Muscle layer of duodenum (tissue), 2 donors: ENCODE measurements at regions not wholly inside any gene's neighbourhood (a gene's known extent, or its start where the extent isn't known, plus 50 kb on each side); places are given as distances from the start of the nearest gene placed in this dataset.

ENCODE experiments used
- H3K27ac ChIP-seq: one replicate; pipeline ENCODE4 v1.7.0; 2013; ENCODE audit warnings: mild to moderate bottlenecking, low read length
- H3K27me3 ChIP-seq: one replicate; pipeline ENCODE4 v1.7.0; 2013; ENCODE audit warnings: low read depth, mild to moderate bottlenecking, control low read depth, low read length
- H3K36me3 ChIP-seq, 2 donors: one replicate each; pipeline ENCODE4 v1.7.0; 2013; ENCODE audit warnings: low read length in 2 of 2, control low read depth in 1 of 2, mild to moderate bottlenecking in 1 of 2; ENCODE audit not compliant: insufficient read depth in 2 of 2, control insufficient read depth in 1 of 2
- H3K4me1 ChIP-seq, 2 donors: one replicate each; pipeline ENCODE4 v1.7.0; 2013; ENCODE audit warnings: low read length in 2 of 2, mild to moderate bottlenecking in 2 of 2, control low read depth in 1 of 2, moderate library complexity in 1 of 2; ENCODE audit not compliant: insufficient read depth in 2 of 2, control insufficient read depth in 1 of 2
- H3K4me3 ChIP-seq, 2 donors: one replicate each; pipeline ENCODE4 v1.7.0; 2013; ENCODE audit warnings: low read length in 2 of 2, low read depth in 1 of 2, mild to moderate bottlenecking in 1 of 2
- H3K9me3 ChIP-seq, 2 donors: one replicate each; pipeline ENCODE4 v1.7.0; 2013; ENCODE audit warnings: low read length in 2 of 2, control low read depth in 1 of 2, mild to moderate bottlenecking in 1 of 2; ENCODE audit not compliant: control insufficient read depth in 1 of 2
- donor health status: healthy.

DNA sequence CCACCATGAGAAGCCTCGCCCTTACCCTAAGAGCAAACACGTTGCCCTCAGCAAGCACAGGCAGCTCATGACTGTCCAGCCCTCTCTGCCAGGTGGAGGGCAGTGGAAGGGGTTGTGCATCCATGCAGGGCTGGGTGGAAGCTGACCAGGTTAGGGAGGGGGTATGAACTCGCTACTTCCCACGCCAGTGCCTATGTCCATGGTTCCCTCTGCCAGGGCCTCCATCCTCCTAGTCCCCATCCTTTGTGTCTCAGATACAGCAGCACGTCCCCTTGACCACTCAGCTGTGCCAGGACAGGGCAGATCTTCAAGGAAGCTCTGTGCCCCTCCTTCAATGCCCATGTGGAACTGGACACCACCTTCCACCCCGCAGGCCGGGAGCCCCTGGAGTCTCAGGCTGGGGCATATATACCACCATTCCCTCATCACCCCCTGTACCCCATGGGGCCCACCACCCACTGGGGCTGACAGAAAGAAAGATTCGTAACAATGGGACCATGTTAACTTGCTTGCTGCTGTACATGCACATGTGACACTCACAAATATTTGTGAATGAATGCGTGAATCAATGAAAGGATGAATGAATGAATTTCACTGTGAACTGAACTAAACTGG lies 90.7 kb downstream of the ANKRD60 start:
- Histone ChIP-seq H3K27me3 (no peaks in the 10 kb centered on the region), H3K36me3 (no peaks in the 10 kb centered on the region), H3K27ac (no peak overlapping the region), H3K4me3 (no peak overlapping the region), H3K4me1 (peaks cover 0 to 9% of the 10 kb centered on the region in 2 donors), H3K9me3 (no peaks in the 10 kb centered on the region)

DNA sequence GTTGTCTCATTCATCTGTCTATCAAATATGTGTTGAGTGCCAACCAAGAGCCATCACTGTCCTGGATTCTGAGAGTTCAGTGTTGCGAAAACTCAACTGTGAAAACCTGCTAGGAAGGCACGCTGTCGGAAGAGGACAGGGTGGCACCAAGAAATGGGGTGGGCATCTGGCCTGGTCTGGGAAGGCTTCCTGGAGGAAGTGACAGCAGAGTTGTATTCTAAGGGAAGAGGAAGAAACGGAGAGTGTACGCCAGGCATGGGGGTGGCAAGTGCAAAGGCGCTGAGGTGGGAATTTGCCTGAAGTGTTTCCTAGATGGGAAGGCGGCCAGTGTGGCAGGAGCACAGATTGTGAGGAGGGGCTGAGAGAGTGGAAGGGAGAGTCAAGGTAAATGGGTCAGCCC lies 91.2 kb downstream of the ANKRD60 start:
- Histone ChIP-seq H3K4me1 (peaks cover 0 to 9% of the 10 kb centered on the region in 2 donors), H3K27ac (no peak overlapping the region), H3K36me3 (no peaks in the 10 kb centered on the region), H3K27me3 (no peaks in the 10 kb centered on the region), H3K9me3 (no peaks in the 10 kb centered on the region), H3K4me3 (no peak overlapping the region)

DNA sequence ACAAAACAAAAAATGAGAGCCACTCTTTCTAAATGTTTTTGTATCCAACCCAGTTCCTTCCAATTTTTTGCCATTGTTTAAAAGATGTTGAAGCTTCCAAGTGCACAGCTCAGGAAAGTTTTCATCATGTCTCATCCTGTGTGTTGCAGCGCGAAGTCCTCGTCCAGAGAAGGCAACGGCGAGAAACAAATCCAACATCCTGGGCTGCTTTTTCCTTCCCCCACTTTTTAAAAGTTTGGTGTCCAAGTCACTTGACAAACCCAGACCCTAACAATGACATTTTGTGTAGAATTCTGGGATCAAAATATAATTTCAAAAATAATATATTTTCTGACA lies 92.3 kb downstream of the ANKRD60 start:
- Histone ChIP-seq H3K4me1 (peaks cover 0 to 9% of the 10 kb centered on the region in 2 donors), H3K4me3 (no peak overlapping the region), H3K27me3 (no peaks in the 10 kb centered on the region), H3K36me3 (no peaks in the 10 kb centered on the region), H3K9me3 (no peaks in the 10 kb centered on the region), H3K27ac (no peak overlapping the region)

DNA sequence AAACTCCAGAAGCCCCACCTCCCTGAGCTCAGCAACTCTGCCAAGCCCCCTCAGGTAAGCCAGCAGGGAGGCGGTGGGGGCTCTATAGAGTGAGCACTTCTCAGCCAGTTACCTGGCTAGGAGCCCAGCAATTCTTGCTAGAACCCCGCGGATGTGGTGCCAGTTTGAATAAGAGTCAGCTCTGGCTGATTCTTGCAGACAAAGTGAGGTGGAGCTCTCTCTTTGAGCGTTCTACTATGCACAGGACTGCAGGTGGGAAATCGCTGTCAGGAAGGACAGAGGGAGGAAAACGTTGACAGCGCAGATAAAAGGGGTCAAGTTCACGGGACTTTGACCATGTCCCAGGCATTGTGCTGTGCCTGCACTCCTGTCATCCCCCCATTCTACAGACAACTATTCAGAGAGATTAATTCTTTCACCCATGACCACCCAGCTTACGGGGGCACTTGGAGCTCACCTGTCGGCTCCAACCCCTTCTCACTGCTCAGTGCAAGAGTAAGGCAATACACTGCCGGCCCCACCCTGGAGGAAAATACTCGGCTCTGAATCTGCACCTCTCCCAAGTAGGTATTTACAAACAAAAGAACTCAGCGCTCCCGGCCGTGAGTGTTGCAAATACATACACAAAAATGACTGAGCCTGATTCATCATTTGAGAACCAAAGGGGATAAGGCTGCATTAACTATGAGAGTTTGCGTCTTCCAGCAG lies 92.9 kb downstream of the ANKRD60 start:
- no peaks in the 10 kb centered on the region for H3K27me3 ChIP-seq

DNA sequence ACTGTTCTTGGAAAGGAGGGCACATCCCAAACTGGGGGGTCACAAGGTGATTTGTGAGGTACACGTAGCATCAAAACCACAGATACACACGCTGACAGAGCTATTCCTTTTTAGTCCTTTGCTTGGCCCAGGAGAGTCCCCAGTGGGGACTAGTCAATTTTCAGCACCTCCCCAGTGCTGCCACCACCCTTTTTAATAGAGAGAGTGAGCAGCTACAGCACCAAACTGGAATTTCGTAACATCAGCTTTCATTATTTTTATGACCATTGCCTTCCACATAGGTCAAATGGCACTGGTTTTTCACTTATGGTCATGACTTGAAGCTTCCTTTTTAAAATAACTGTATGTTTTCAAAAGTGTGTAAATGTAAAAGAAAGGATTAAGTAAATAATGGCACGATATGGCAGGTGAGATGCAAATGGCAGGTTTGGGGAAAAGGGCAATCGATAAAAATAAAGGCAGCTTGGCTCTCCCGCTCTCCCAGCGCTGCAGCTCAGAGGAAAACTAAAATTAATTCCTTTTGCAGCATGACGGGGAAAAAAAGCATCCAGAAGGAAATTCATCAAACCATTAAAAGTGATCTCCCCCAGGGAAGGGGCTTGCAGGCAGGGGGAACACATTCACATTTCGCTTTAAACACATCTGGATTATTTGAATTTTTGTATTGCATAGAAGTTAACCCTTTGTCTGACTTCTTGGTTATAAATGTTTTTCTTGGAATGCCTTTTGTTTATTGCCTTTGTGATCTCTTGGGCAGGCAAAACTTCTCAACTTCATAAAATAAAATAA lies 95.2 kb downstream of the ANKRD60 start:
- H3K4me3 ChIP-seq: no peak overlapping the region
- H3K9me3 ChIP-seq: no peaks in the 10 kb centered on the region
- no peaks in the 10 kb centered on the region for H3K27me3 ChIP-seq
- no peaks in the 10 kb centered on the region for H3K36me3 ChIP-seq
- peaks cover 0 to 9% of the 10 kb centered on the region in 2 donors for H3K4me1 ChIP-seq
- H3K27ac ChIP-seq: no peak overlapping the region

More for the DNA sequence above, 92.9 kb downstream of the ANKRD60 start:
- H3K36me3 ChIP-seq: no peaks in the 10 kb centered on the region
- H3K27ac ChIP-seq: no peak overlapping the region
- no peak overlapping the region for H3K4me3 ChIP-seq
- no peaks in the 10 kb centered on the region for H3K9me3 ChIP-seq
- peaks cover 0 to 9% of the 10 kb centered on the region in 2 donors for H3K4me1 ChIP-seq

DNA sequence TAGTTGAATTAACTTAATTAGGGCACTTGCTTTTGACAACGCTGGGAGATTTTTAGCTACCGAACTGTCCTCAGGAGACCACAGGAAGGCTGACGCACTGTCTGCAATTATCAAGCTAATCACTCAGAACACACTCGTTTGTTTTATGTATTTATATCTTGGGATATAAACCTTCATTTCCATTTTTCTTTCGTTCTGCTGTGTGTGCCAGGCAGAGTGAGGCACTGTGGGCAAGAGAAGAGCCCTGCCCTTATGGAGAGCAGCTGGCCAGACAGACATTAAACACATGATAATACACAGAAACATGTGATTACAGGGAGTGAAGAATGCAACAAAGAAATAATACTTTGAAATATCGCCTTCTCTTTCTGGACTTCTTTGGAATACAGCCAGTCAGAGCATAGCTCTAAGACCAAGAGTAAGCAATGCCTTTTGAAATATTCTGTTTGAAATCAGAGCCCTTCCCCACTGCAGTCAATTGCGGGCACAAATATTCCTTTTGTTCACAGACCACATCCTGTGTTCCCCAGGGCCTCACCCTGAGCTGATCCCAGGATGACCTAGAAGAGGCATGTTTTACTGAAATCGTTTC lies 96.8 kb downstream of the ANKRD60 start:
- Histone ChIP-seq H3K9me3 (no peaks in the 10 kb centered on the region), H3K4me3 (peak overlapping the region in 1 of 2 donors; percentile 43), H3K4me1 (peaks cover 0 to 9% of the 10 kb centered on the region in 2 donors), H3K27me3 (no peaks in the 10 kb centered on the region), H3K36me3 (no peaks in the 10 kb centered on the region), H3K27ac (no peak overlapping the region)

DNA sequence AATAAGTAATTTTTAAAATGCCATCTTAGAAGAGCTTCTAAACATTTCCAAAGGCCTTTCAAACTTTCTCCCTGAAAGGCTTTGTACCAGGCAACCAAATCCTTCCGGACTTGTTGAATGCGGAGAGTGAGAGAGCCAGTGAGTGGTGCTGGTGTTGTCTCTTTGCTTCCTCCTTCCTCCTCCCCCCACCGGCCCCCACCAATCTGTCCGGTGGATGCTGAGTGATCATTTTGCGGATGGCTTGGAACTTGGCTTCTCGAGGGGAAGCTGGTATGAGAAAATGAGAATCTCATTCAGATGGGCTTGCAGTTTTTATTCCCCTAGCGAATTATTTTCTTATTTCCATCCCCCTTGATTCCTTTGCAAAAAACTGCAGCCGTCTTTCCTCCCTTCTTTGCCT lies 97.3 kb downstream of the ANKRD60 start:
- Histone ChIP-seq H3K27ac (no peak overlapping the region), H3K9me3 (no peaks in the 10 kb centered on the region), H3K27me3 (no peaks in the 10 kb centered on the region), H3K36me3 (no peaks in the 10 kb centered on the region), H3K4me3 (peak overlapping the region in 1 of 2 donors; percentile 43), H3K4me1 (peaks cover 0 to 9% of the 10 kb centered on the region in 2 donors)

DNA sequence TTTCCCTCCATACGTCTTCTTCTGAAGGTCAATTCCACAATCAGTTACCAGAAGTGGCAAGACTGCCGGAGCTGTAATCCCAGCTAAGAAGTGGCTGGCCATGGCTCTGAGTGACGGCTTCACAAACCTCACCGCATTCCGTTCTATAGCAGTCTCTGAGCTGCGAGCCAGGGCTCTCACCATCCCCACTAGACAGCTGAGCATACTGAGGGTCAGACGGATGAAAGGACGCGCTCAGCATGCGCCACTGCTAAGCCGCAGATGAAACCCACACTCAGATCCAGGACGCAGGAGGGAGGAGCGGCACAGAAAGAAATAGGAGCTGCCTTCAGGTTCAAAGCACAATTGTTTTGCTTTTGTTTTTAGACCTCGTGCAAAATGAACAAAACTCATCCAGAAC lies 97.9 kb downstream of the ANKRD60 start:
- no peak overlapping the region for H3K4me3 ChIP-seq
- no peaks in the 10 kb centered on the region for H3K27me3 ChIP-seq
- H3K27ac ChIP-seq: no peak overlapping the region
- no peaks in the 10 kb centered on the region for H3K36me3 ChIP-seq
- peaks cover 0 to 2% of the 10 kb centered on the region in 2 donors for H3K9me3 ChIP-seq
- peaks cover 0 to 4% of the 10 kb centered on the region in 2 donors for H3K4me1 ChIP-seq

DNA sequence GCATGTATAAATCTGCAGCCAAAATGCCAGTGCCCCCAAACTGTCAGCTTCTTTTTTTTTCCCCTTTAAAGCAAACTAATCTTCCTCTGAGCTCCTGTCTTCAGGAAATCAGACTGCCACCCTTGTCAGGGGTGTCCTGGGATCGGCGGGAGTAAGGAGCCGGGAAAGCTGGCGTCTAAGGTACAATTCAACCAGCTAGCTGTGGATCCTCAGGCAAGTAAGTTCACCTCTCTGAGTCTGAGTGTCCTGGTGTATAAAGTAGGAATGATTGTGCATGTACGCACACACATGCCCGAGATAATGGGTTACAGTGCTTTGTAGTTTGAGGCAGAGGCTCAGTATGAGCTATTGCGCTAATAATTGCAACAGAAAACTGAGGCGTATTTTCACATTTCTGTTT lies 98.3 kb downstream of the ANKRD60 start:
- Histone ChIP-seq H3K4me3 (no peak overlapping the region), H3K27me3 (no peaks in the 10 kb centered on the region), H3K36me3 (no peaks in the 10 kb centered on the region), H3K27ac (no peak overlapping the region), H3K4me1 (peaks cover 0 to under 1% of the 10 kb centered on the region in 2 donors), H3K9me3 (peaks cover 0 to 6% of the 10 kb centered on the region in 2 donors)

DNA sequence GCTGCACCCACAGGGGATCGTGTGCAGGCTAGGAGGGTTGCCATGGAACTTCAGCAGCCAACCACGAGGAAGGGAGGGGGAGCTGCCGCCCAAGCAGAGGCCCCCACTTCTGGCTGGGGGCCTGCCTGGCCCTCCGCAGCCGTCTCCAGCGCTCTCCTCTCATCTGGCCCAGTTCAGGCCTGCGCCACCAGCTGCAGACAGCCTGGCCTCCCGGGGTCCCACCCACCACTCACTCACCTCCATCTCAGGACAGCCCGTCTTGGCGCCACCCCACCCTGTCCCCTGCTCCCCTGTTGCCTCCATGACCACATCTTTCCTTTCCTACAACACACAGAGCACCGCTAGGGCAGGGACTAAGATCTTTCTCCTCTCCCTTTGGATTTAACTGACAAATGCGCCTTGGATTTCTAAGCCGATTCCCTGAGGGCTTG lies 98.7 kb downstream of the ANKRD60 start:
- H3K27me3 ChIP-seq: no peaks in the 10 kb centered on the region
- no peak overlapping the region for H3K4me3 ChIP-seq
- H3K36me3 ChIP-seq: no peaks in the 10 kb centered on the region
- H3K9me3 ChIP-seq: peaks cover 0 to 10% of the 10 kb centered on the region in 2 donors
- no peaks in the 10 kb centered on the region for H3K4me1 ChIP-seq
- no peak overlapping the region for H3K27ac ChIP-seq
